GM23248 (cell line): ENCODE measurements at regions not wholly inside any gene's neighbourhood (a gene's known extent, or its start where the extent isn't known, plus 50 kb on each side); places are given as distances from the start of the nearest gene placed in this dataset.
A peak's percentile ranks its signal among the peaks of the same experiment; 100 is the strongest.

Experiments used
- DNase-seq: peaks from one replicate; pipeline ENCODE4 v3.0.0-alpha.2; 2015
- H2AFZ ChIP-seq: fragments of 200-600 bp; sonication (generic); 2 replicates; pipeline ENCODE4 v1.6.1; 2016; ENCODE audit warnings: antibody characterized with exemption
- H3F3A ChIP-seq: fragments of 200-600 bp; sonication (generic); 2 replicates; pipeline ENCODE4 v1.6.1; 2016; ENCODE audit warnings: mild to moderate bottlenecking, antibody characterized with exemption, mixed run types; ENCODE audit not compliant: insufficient read depth
- H3K27ac ChIP-seq: fragments of 200-600 bp; sonication (generic); 2 replicates; pipeline ENCODE4 v1.5.1; 2016; ENCODE audit warnings: mild to moderate bottlenecking
- H3K27me3 ChIP-seq: fragments of 200-600 bp; sonication (generic); replicated peaks from 2 replicates; pipeline ENCODE4 v1.6.1; 2016; ENCODE audit warnings: mild to moderate bottlenecking; ENCODE audit not compliant: insufficient read depth
- H3K36me3 ChIP-seq: fragments of 200-600 bp; sonication (generic); 2 replicates; pipeline ENCODE4 v1.6.1; 2016; ENCODE audit warnings: low read depth, mild to moderate bottlenecking
- H3K4me1 ChIP-seq: fragments of 200-600 bp; sonication (generic); 2 replicates; pipeline ENCODE4 v1.6.1; 2016; ENCODE audit warnings: mild to moderate bottlenecking; ENCODE audit not compliant: insufficient read depth
- H3K4me2 ChIP-seq: fragments of 200-600 bp; sonication (generic); one replicate; pipeline ENCODE4 v1.6.1; 2016; ENCODE audit warnings: mild to moderate bottlenecking; ENCODE audit not compliant: unreplicated experiment
- H3K4me3 ChIP-seq: fragments of 200-600 bp; sonication (generic); 2 replicates; pipeline ENCODE4 v1.5.1; 2016; ENCODE audit warnings: mild to moderate bottlenecking
- H3K79me2 ChIP-seq: fragments of 200-600 bp; sonication (generic); 2 replicates; pipeline ENCODE4 v1.6.1; 2016; ENCODE audit warnings: mild to moderate bottlenecking; ENCODE audit not compliant: insufficient read depth
- H3K9ac ChIP-seq: fragments of 200-600 bp; sonication (generic); 2 replicates; pipeline ENCODE4 v1.6.1; 2016; ENCODE audit warnings: mild to moderate bottlenecking
- H3K9me2 ChIP-seq: fragments of 200-600 bp; sonication (generic); 2 replicates; pipeline ENCODE4 v1.6.1; 2016; ENCODE audit warnings: mixed run types, mild to moderate bottlenecking, moderate library complexity; ENCODE audit not compliant: insufficient read depth
- H3K9me3 ChIP-seq: fragments of 200-600 bp; sonication (generic); one replicate; pipeline ENCODE4 v1.6.1; 2017; ENCODE audit warnings: low read depth
- H4K20me1 ChIP-seq: fragments of 200-600 bp; sonication (generic); 2 replicates; pipeline ENCODE4 v1.6.0; 2016; ENCODE audit not compliant: insufficient read depth
- EZH2 ChIP-seq: fragments of 200-600 bp; sonication (generic); IDR thresholded peaks from 2 replicates; pipeline ENCODE4 v1.6.1; 2018; ENCODE audit warnings: antibody characterized with exemption, mild to moderate bottlenecking; ENCODE audit not compliant: insufficient read depth, poor library complexity, severe bottlenecking
- EZH2phosphoT487 ChIP-seq: fragments of 200-600 bp; sonication (generic); IDR thresholded peaks from 2 replicates; pipeline ENCODE4 v1.6.1; 2018; ENCODE audit warnings: antibody characterized with exemption, moderate library complexity, mild to moderate bottlenecking, low read depth; ENCODE audit not compliant: insufficient read depth
- WGBS, 2 experiments: methylation state at CpG; one replicate each; pipeline ENCODE4 v1.1.6; 2015 to 2017; ENCODE audit warnings: low lambda C conversion rate in 2 of 2, low coverage in 1 of 2; ENCODE audit errors: missing lambda C conversion rate in 2 of 2; 5-methylcytosine and 5-hydroxymethylcytosine counted together
- in situ Hi-C: fragments of 300-500 bp; cut with MboI; formaldehyde crosslinking; loops from 2 replicates; pipeline ENCODE4 v1.15.0; 2020

GRCh38 chr2:134117676-134118075 is 136.2 kb upstream of the MGAT5 start:
- no peak for TF ChIP-seq EZH2
- no peak for TF ChIP-seq EZH2phosphoT487
- Histone ChIP-seq H3K36me3 (no peaks in the 10 kb centered on the region), H3K9me3 (no peaks in the 10 kb centered on the region), H3K9ac (no peak overlapping the region), H3K9me2 (no peaks in the 10 kb centered on the region), H2AFZ (no peak overlapping the region), H3K4me1 (peaks cover 11% of the 10 kb centered on the region), H3K27ac (no peak overlapping the region), H3K79me2 (peaks cover 14% of the 10 kb centered on the region), H3K27me3 (peaks cover 14% of the 10 kb centered on the region), H3K4me3 (no peak overlapping the region), H3K4me2 (no peak overlapping the region), H4K20me1 (no peaks in the 10 kb centered on the region), H3F3A (peaks cover 11% of the 10 kb centered on the region)
- 4 to 5% methylated on average over 2 of the region's 2 CpGs for WGBS, 2 experiments
- DNase-seq = no peak
- in situ Hi-C loops = loop anchor here (5.0 to 25.0 kb wide), 2 partner anchors 295 to 770 kb away; no protein-coding TSS in a partner anchor

DNA sequence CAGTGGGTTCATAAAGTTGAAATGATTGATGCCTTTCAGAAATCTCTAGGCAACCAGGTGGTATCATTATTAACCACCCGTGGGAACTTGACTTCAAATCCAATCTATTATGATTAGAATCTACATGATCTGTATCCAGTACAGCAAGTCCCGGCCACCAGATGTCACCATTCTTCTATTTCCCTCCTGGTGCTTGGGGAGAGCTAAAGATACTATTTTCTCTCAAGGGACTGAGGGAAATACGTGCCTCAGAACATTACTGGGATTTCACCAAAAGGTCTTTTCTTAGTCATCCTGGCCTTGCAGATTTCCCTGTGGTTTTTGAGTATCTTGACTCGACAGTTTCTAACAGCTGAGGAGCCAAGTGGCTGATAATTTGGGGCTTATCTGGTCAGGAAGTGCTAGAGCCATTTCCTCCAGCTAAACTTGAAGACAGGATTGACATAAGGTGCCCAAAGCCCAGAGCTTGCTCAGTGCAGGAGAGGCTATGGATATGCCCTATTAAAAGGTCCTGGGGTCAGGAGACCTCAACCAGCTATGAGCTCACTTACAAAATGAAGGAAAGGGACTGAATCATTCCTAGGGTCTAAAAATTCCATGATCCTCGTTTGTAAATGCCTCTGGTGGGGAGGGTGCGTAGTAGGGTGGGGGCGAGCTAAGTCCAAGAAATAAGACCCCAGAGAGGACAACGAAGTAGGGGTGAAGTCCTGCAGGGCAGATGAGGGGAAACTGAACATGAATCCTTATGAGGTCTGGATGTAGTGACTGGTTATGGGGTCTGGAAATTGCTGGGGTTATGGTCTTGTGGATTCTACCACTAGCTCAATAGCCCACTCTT is 135.4 kb upstream of the MGAT5 start:
- Histone ChIP-seq H2AFZ (no peak overlapping the region), H3K36me3 (no peaks in the 10 kb centered on the region), H3K9me3 (no peaks in the 10 kb centered on the region), H3K4me1 (peaks cover 11% of the 10 kb centered on the region), H3K27me3 (peaks cover 10% of the 10 kb centered on the region), H3K9me2 (no peaks in the 10 kb centered on the region), H3K4me2 (peak overlapping the region; percentile 52), H3K27ac (peak overlapping the region; percentile 54), H3K9ac (no peak overlapping the region; the same call in 1 of the 2 replicates), H3F3A (peaks cover 11% of the 10 kb centered on the region), H3K4me3 (no peak overlapping the region), H4K20me1 (no peaks in the 10 kb centered on the region), H3K79me2 (peaks cover 22% of the 10 kb centered on the region)
- peak; percentile 97 for DNase-seq
- WGBS, 2 experiments = 33 to 36% methylated on average over 8 of the region's 8 CpGs
- no peak for TF ChIP-seq EZH2phosphoT487
- no peak for TF ChIP-seq EZH2
- in situ Hi-C loops = loop anchor here (5.0 to 25.0 kb wide), 2 partner anchors 294 to 769 kb away; no protein-coding TSS in a partner anchor

DNA sequence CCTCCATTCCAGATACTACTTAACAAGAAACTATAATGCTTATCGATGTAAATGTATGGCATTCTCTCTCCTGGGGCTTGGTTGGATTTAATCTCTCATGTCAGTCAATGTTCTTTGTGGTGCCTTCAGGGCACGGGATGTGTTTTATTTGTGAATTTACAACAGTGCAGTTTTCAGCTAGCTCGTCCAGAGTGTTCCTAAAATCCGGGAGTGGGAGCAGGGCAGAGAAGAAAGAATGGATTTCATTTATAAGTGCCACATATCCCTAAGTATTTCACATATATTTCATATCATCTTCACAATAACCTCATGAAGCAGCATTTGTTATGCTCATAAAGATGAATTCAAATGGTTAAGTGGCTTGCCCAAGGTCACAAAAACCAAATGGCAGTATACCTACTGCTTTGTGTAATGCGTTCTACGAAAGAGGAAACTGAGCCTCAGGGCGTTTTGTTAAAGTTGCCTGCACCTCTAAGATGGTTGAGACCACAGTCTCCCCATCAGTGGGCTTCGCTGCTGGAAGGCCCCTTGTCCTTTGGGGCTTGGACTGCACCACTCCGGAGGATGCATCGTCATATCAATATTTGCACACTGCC is 134.7 kb upstream of the MGAT5 start:
- peak overlapping the region; percentile 61; the same call in 1 of the 2 replicates for H3K27ac ChIP-seq
- H3K9ac ChIP-seq = peak overlapping the region; percentile 81; the same call in 1 of the 2 replicates
- H3K4me1 ChIP-seq = peaks cover 11% of the 10 kb centered on the region
- H2AFZ ChIP-seq = peak overlapping the region; percentile 76; the same call in 1 of the 2 replicates
- H3K4me3 ChIP-seq = peak overlapping the region; percentile 84
- no peaks in the 10 kb centered on the region for H3K36me3 ChIP-seq
- no peaks in the 10 kb centered on the region for H4K20me1 ChIP-seq
- peaks cover 11% of the 10 kb centered on the region for H3F3A ChIP-seq
- peak overlapping the region; percentile 63 for H3K4me2 ChIP-seq
- no peaks in the 10 kb centered on the region for H3K9me2 ChIP-seq
- TF ChIP-seq EZH2phosphoT487 = no peak
- no peak for TF ChIP-seq EZH2
- peak; percentile 14 for DNase-seq
- H3K9me3 ChIP-seq = no peaks in the 10 kb centered on the region
- WGBS, 2 experiments = 23 to 29% methylated on average over 10 of the region's 10 CpGs
- peaks cover 30% of the 10 kb centered on the region for H3K79me2 ChIP-seq
- in situ Hi-C loops = loop anchor here (5.0 to 25.0 kb wide), 2 partner anchors 293 to 768 kb away; no protein-coding TSS in a partner anchor
- peaks cover 6% of the 10 kb centered on the region for H3K27me3 ChIP-seq

- no peak for TF ChIP-seq EZH2phosphoT487
- no peak for TF ChIP-seq EZH2
- peak overlapping the region; percentile 61 for H3K27ac ChIP-seq
- 1 to 2% methylated on average over 32 to 64 of the region's 81 CpGs for WGBS, 2 experiments
- peak overlapping the region; percentile 84 for H3K4me3 ChIP-seq
- H3K9ac ChIP-seq = peak overlapping the region; percentile 81
- H3F3A ChIP-seq = peaks cover 11% of the 10 kb centered on the region
- peaks cover 11% of the 10 kb centered on the region for H3K4me1 ChIP-seq
- H4K20me1 ChIP-seq = no peaks in the 10 kb centered on the region
- H3K9me2 ChIP-seq = no peaks in the 10 kb centered on the region
- peaks cover 2% of the 10 kb centered on the region for H3K27me3 ChIP-seq
- peak overlapping the region; percentile 70 for H3K4me2 ChIP-seq
- DNase-seq = peak; percentile 95
- peaks cover 36% of the 10 kb centered on the region for H3K79me2 ChIP-seq
- in situ Hi-C loops = loop anchor here (5.0 to 25.0 kb wide), 3 partner anchors 115 to 767 kb away; no protein-coding TSS in a partner anchor
- peak overlapping the region; percentile 89 for H2AFZ ChIP-seq
- no peaks in the 10 kb centered on the region for H3K36me3 ChIP-seq
- H3K9me3 ChIP-seq = no peaks in the 10 kb centered on the region
Observed at GRCh38 chr2:134119713-134120405, 134.0 kb upstream of the MGAT5 start.
